ENCODE measurements at regions not wholly inside any gene's neighbourhood (a gene's known extent, or its start where the extent isn't known, plus 50 kb on each side); places are given as distances from the start of the nearest gene placed in this dataset.
A peak's percentile ranks its signal among the peaks of the same experiment; 100 is the strongest.

- Histone ChIP-seq H4K91ac (ENCODE audit: insufficient read depth, low read depth, low read length) (peak overlapping the region; percentile 99), H2BK120ac (ENCODE audit: low read depth, low read length) (peak overlapping the region; percentile 99), H3K4ac (ENCODE audit: low read depth, low read length) (peak overlapping the region; percentile 100), H3K4me1 (ENCODE audit: control insufficient read depth, insufficient read depth, low read length) (peaks cover 25% of the 10 kb centered on the region), H3K27me3 (ENCODE audit: control insufficient read depth, insufficient read depth, low read length) (no peaks in the 10 kb centered on the region), H3K36me3 (ENCODE audit: control insufficient read depth, insufficient read depth, low read length) (no peaks in the 10 kb centered on the region), H3K79me1 (ENCODE audit: low read depth in 1 of 2, low read length in 2 of 2) (peaks cover 0 to 22% of the 10 kb centered on the region in 2 experiments; a peak in 1 of 4 replicates), H3K9ac (ENCODE audit: low read depth, low read length) (peak overlapping the region; percentile 21; the same call in 1 of the 2 replicates), H2AK9ac (replicated peaks; ENCODE audit: low read depth, low read length, poor library complexity) (peak overlapping the region; percentile 97), H3K4me2 (ENCODE audit: low read depth, low read length) (no peak overlapping the region), H3K4me3 (ENCODE audit: insufficient read depth, low read depth, low read length) (no peak overlapping the region), H4K8ac (ENCODE audit: low read depth in 2 of 2, low read length in 2 of 2) (peak overlapping the region; percentile 94 to 97), H2BK5ac (ENCODE audit: low read depth, low read length, poor library complexity, severe bottlenecking) (peak overlapping the region; percentile 99), H4K5ac (ENCODE audit: low read depth, low read length) (peak overlapping the region; percentile 87), H4K20me1 (ENCODE audit: insufficient read depth, low read length) (no peaks in the 10 kb centered on the region), H2BK20ac (ENCODE audit: low read depth, low read length) (peak overlapping the region; percentile 98), H3K9me1 (ENCODE audit: insufficient read depth, low read length) (peaks cover 28% of the 10 kb centered on the region), H2BK15ac (ENCODE audit: low read depth, low read length) (peak overlapping the region; percentile 79; the same call in 2 of the 3 replicates), H3K23ac (ENCODE audit: low read depth, low read length) (peak overlapping the region; percentile 98), H3K27ac (ENCODE audit: insufficient read depth, low read length) (peak overlapping the region; percentile 82), H3K56ac (ENCODE audit: extremely low read depth, insufficient read depth, low read length) (peak overlapping the region; percentile 77), H2AK5ac (ENCODE audit: low read depth, low read length) (peak overlapping the region; percentile 96), H3K14ac (replicated peaks; ENCODE audit: low read depth, low read length) (peak overlapping the region; percentile 99), H2AFZ (replicated peaks; ENCODE audit: low read length, poor library complexity) (peak overlapping the region; percentile 66), H3K18ac (ENCODE audit: low read depth, low read length) (peak overlapping the region; percentile 95), H3K9me3 (ENCODE audit: control insufficient read depth, insufficient read depth, low read length) (no peaks in the 10 kb centered on the region)
- dilution Hi-C loops (cut with HindIII; ENCODE audit: low sequenced_read_pairs, unreplicated experiment) (no loop called here), in situ Hi-C loops (cut with MboI; ENCODE audit: low sequenced_read_pairs) (no loop called here), intact Hi-C loops (cut with micrococcal nuclease) (no loop called here)
- 88% methylated on average over 3 of the region's 4 CpGs; no CpG with 5 or more reads in 1 of the 2 experiments for WGBS, 2 experiments (ENCODE audit: extremely low coverage in 2 of 2, insufficient read length in 1 of 2)
- BruUV-seq (replicated peaks): no TSS peak
- ChIA-PET POLR2A (ENCODE audit: unreplicated experiment) (no interaction called here), CTCF (no interaction called here)
- ATAC-seq (ENCODE audit: low read depth) (no peak), DNase-seq (no peak)
- TF ChIP-seq CEBPB (IDR thresholded peaks at IDR 0.05; ENCODE audit: low read depth, low read length) (no peak), ELK1 (IDR thresholded peaks at IDR 0.05; ENCODE audit: borderline replicate concordance, low read depth, low read length) (no peak)
These were observed 66.1 kb upstream of the GPC1 start for GRCh38 chr2:240369335-240369734.

Measured in IMR-90 (cell line).